ENCODE measurements at regions not wholly inside any gene's neighbourhood (a gene's known extent, or its start where the extent isn't known, plus 50 kb on each side); places are given as distances from the start of the nearest gene placed in this dataset.
"Not testable (repeated sequence)": the region's sequence is repeated elsewhere in the genome, so short reads cannot be mapped to it uniquely, and the experiment has no call there.

- DNase-seq (ENCODE audit: low spot score): no peak
These were observed 1435.3 kb downstream of the LRFN5 start for GRCh38 chr14:43041976-43042375.

- no peak for DNase-seq (ENCODE audit: low spot score)
These were observed 1434.5 kb downstream of the LRFN5 start for GRCh38 chr14:43041207-43041606.

- no peak for DNase-seq (ENCODE audit: low spot score)
These were observed 1433.2 kb downstream of the LRFN5 start for GRCh38 chr14:43039881-43040280.

- no peak for DNase-seq (ENCODE audit: low spot score)
These were observed 1424.9 kb downstream of the LRFN5 start for GRCh38 chr14:43031598-43031997.

GRCh38 chr14:43022094-43022800 lies 1415.6 kb downstream of the LRFN5 start:
- no peak for DNase-seq (ENCODE audit: low spot score)

GRCh38 chr14:43019826-43020225 lies 1413.2 kb downstream of the LRFN5 start:
- DNase-seq (ENCODE audit: low spot score): no peak

- no peak for DNase-seq (ENCODE audit: low spot score)
These were observed 1407.7 kb downstream of the LRFN5 start for GRCh38 chr14:43014338-43014737.

GRCh38 chr14:43012817-43013216 lies 1406.1 kb downstream of the LRFN5 start:
- no peak for DNase-seq (ENCODE audit: low spot score)

GRCh38 chr14:43005807-43006206 lies 1399.1 kb downstream of the LRFN5 start:
- DNase-seq (ENCODE audit: low spot score): no peak

GRCh38 chr14:43003845-43004244 lies 1397.2 kb downstream of the LRFN5 start:
- no peak for DNase-seq (ENCODE audit: low spot score)

GRCh38 chr14:43001731-43002130 lies 1395.1 kb downstream of the LRFN5 start:
- no peak for DNase-seq (ENCODE audit: low spot score)

- DNase-seq (ENCODE audit: low spot score): no peak
These were observed 1387.5 kb downstream of the LRFN5 start for GRCh38 chr14:42994051-42994736.

- no peak for DNase-seq (ENCODE audit: low spot score)
These were observed 1386.3 kb downstream of the LRFN5 start for GRCh38 chr14:42992930-42993329.

GRCh38 chr14:42980419-42980818 lies 1373.7 kb downstream of the LRFN5 start:
- no peak for DNase-seq (ENCODE audit: low spot score)

GRCh38 chr14:42973171-42973570 lies 1366.5 kb downstream of the LRFN5 start:
- not testable (repeated sequence) for DNase-seq (ENCODE audit: low spot score)

- no peak for DNase-seq (ENCODE audit: low spot score)
These were observed 1358.8 kb downstream of the LRFN5 start for GRCh38 chr14:42965512-42965911.

GRCh38 chr14:42961509-42961908 lies 1354.8 kb downstream of the LRFN5 start:
- DNase-seq (ENCODE audit: low spot score): no peak

GRCh38 chr14:42950363-42950762 lies 1343.7 kb downstream of the LRFN5 start:
- DNase-seq (ENCODE audit: low spot score): no peak

GRCh38 chr14:42947991-42948390 lies 1341.3 kb downstream of the LRFN5 start:
- DNase-seq (ENCODE audit: low spot score): no peak

- DNase-seq (ENCODE audit: low spot score): no peak
These were observed 1337.6 kb downstream of the LRFN5 start for GRCh38 chr14:42944284-42944683.

GRCh38 chr14:42931308-42931707 lies 1324.6 kb downstream of the LRFN5 start:
- DNase-seq (ENCODE audit: low spot score): no peak

GRCh38 chr14:42929806-42930480 lies 1323.3 kb downstream of the LRFN5 start:
- no peak for DNase-seq (ENCODE audit: low spot score)

GRCh38 chr14:42927313-42927712 lies 1320.6 kb downstream of the LRFN5 start:
- DNase-seq (ENCODE audit: low spot score): no peak
